CD4-positive, alpha-beta T cell treated with Interleukin-15 for 4 hours (primary cell): ENCODE measurements at regions not wholly inside any gene's neighbourhood (a gene's known extent, or its start where the extent isn't known, plus 50 kb on each side); places are given as distances from the start of the nearest gene placed in this dataset.

Experiments used
- DNase-seq: peaks from one replicate; pipeline ENCODE4 v3.0.0-alpha.2; 2020; ENCODE audit warnings: low spot score

- DNase-seq: no peak
These were observed 316.5 kb downstream of the CDH26 start for GRCh38 chr20:60274717-60275116.

GRCh38 chr20:60281295-60281694 is 323.1 kb downstream of the CDH26 start:
- DNase-seq: no peak

- DNase-seq: no peak
These were observed 325.1 kb downstream of the CDH26 start for GRCh38 chr20:60283281-60283680.

- DNase-seq: no peak
These were observed 328.5 kb downstream of the CDH26 start for GRCh38 chr20:60286764-60287163.

- no peak for DNase-seq
These were observed 330.7 kb downstream of the CDH26 start for GRCh38 chr20:60288945-60289344.

GRCh38 chr20:60292001-60292520 is 333.8 kb downstream of the CDH26 start:
- no peak for DNase-seq

- DNase-seq: no peak
These were observed 336.4 kb downstream of the CDH26 start for GRCh38 chr20:60294632-60295031.

GRCh38 chr20:60295214-60295613 is 337.0 kb downstream of the CDH26 start:
- DNase-seq: no peak

GRCh38 chr20:60297649-60298048 is 339.4 kb downstream of the CDH26 start:
- no peak for DNase-seq

- no peak for DNase-seq
These were observed 340.4 kb downstream of the CDH26 start for GRCh38 chr20:60298647-60299046.

- no peak for DNase-seq
These were observed 341.7 kb downstream of the CDH26 start for GRCh38 chr20:60299951-60300350.

GRCh38 chr20:60300374-60300773 is 342.2 kb downstream of the CDH26 start:
- DNase-seq: no peak

GRCh38 chr20:60302875-60303274 is 344.7 kb downstream of the CDH26 start:
- DNase-seq: no peak

- no peak for DNase-seq
These were observed 345.9 kb downstream of the CDH26 start for GRCh38 chr20:60304026-60304590.

- no peak for DNase-seq
These were observed 346.7 kb downstream of the CDH26 start for GRCh38 chr20:60304931-60305330.

- DNase-seq: no peak
These were observed 347.9 kb downstream of the CDH26 start for GRCh38 chr20:60306105-60306504.

- DNase-seq: no peak
These were observed 348.3 kb downstream of the CDH26 start for GRCh38 chr20:60306551-60306950.

GRCh38 chr20:60310560-60311349 is 352.5 kb downstream of the CDH26 start:
- DNase-seq: no peak

GRCh38 chr20:60313191-60313590 is 355.0 kb downstream of the CDH26 start:
- DNase-seq: no peak

- DNase-seq: no peak
These were observed 355.4 kb downstream of the CDH26 start for GRCh38 chr20:60313614-60314013.

GRCh38 chr20:60314727-60315126 is 356.5 kb downstream of the CDH26 start:
- DNase-seq: no peak

- DNase-seq: no peak
These were observed 358.4 kb downstream of the CDH26 start for GRCh38 chr20:60316476-60317158.

- DNase-seq: no peak
These were observed 359.2 kb downstream of the CDH26 start for GRCh38 chr20:60317401-60317800.
